K562 (cell line): ENCODE measurements at regions not wholly inside any gene's neighbourhood (a gene's known extent, or its start where the extent isn't known, plus 50 kb on each side); places are given as distances from the start of the nearest gene placed in this dataset.

ENCODE experiments used
- GABPA ChIP-seq: fragments of 200-800 bp; sonication (Bioruptor generic); conservative IDR thresholded peaks from 2 replicates; pipeline ENCODE4 v1.6.1; 2016; ENCODE audit warnings: low read depth, missing genetic modification characterization, missing compliant biosample characterization
- KAT2B ChIP-seq: IDR thresholded peaks from one replicate; pipeline ENCODE4 v1.6.1; 2012; ENCODE audit warnings: low read depth, mild to moderate bottlenecking, control low read depth, inconsistent platforms, low read length, moderate library complexity
- MEIS2 ChIP-seq: fragments of 450-650 bp; IDR thresholded peaks from 2 replicates; pipeline ENCODE4 v1.6.1; 2014; ENCODE audit warnings: mild to moderate bottlenecking; ENCODE audit not compliant: partially characterized antibody
- NCOA2 ChIP-seq, 2 experiments: fragments of 450-650 bp; IDR thresholded peaks; 2 replicates each; pipeline ENCODE4 v1.6.1; 2018; ENCODE audit warnings: mild to moderate bottlenecking in 2 of 2, moderate library complexity in 1 of 2; ENCODE audit not compliant: partially characterized antibody in 2 of 2
- PHB2 ChIP-seq: fragments of 450-650 bp; IDR thresholded peaks from 2 replicates; pipeline ENCODE4 v1.6.1; 2017; ENCODE audit warnings: low read depth
- SREBF2 ChIP-seq: sonication (generic); formaldehyde crosslinking; IDR thresholded peaks from 2 replicates; pipeline ENCODE4 v1.4.0; 2020; ENCODE audit warnings: mild to moderate bottlenecking, missing genetic modification reagents
- ZFX ChIP-seq: sonication (generic); formaldehyde crosslinking; IDR thresholded peaks from 2 replicates; pipeline ENCODE4 v1.8.0; 2022; ENCODE audit warnings: mild to moderate bottlenecking, missing genetic modification reagents, moderate library complexity
- ZNF764 ChIP-seq: fragments of 250-450 bp; sonication (Bioruptor Pico); IDR thresholded peaks from 2 replicates; pipeline ENCODE4 v1.4.0; 2020; ENCODE audit warnings: low read depth, mild to moderate bottlenecking, moderate library complexity
- TF ChIP-seq, protein P1 (sequence below), 2 experiments: fragments of 450-650 bp; IDR thresholded peaks; 2 replicates each; pipeline ENCODE4 v1.6.1; 2016; ENCODE audit warnings: mild to moderate bottlenecking in 2 of 2, borderline replicate concordance in 1 of 2, low read depth in 1 of 2, moderate library complexity in 1 of 2
- TF ChIP-seq, protein P2 (sequence below): sonication (generic); formaldehyde crosslinking; IDR thresholded peaks from 2 replicates; pipeline ENCODE4 v1.9.0; 2022; ENCODE audit warnings: mild to moderate bottlenecking, missing genetic modification reagents
- TF ChIP-seq, protein P3 (sequence below), 2 experiments: fragments of 150-350 bp in 1 of 2; IDR thresholded peaks; 2 replicates each; pipeline ENCODE4 v1.6.1; 2012 to 2016; ENCODE audit warnings: low read depth in 2 of 2, low read length in 2 of 2, mild to moderate bottlenecking in 1 of 2, moderate library complexity in 1 of 2

DNA sequence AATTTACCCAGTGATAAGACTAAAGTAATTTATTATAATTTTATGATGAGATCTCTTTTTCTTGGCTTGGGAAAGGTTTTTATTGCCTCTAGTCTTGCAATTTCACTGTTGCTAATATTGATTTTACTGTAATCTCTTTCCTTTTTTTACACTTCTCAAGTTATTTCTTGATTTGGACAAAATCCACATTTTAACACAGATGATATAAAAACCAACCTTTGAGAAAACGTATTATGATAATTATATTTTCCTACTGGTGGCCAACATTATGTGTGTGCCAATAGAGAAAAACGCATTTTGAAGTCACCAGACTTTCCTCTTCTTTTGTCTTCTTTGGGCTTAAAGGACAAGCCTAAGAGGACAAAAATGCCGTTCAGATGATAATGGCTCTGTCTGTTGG is 314.9 kb downstream of the PRDM2 start (continued):
- TF ChIP-seq, protein P1, sequence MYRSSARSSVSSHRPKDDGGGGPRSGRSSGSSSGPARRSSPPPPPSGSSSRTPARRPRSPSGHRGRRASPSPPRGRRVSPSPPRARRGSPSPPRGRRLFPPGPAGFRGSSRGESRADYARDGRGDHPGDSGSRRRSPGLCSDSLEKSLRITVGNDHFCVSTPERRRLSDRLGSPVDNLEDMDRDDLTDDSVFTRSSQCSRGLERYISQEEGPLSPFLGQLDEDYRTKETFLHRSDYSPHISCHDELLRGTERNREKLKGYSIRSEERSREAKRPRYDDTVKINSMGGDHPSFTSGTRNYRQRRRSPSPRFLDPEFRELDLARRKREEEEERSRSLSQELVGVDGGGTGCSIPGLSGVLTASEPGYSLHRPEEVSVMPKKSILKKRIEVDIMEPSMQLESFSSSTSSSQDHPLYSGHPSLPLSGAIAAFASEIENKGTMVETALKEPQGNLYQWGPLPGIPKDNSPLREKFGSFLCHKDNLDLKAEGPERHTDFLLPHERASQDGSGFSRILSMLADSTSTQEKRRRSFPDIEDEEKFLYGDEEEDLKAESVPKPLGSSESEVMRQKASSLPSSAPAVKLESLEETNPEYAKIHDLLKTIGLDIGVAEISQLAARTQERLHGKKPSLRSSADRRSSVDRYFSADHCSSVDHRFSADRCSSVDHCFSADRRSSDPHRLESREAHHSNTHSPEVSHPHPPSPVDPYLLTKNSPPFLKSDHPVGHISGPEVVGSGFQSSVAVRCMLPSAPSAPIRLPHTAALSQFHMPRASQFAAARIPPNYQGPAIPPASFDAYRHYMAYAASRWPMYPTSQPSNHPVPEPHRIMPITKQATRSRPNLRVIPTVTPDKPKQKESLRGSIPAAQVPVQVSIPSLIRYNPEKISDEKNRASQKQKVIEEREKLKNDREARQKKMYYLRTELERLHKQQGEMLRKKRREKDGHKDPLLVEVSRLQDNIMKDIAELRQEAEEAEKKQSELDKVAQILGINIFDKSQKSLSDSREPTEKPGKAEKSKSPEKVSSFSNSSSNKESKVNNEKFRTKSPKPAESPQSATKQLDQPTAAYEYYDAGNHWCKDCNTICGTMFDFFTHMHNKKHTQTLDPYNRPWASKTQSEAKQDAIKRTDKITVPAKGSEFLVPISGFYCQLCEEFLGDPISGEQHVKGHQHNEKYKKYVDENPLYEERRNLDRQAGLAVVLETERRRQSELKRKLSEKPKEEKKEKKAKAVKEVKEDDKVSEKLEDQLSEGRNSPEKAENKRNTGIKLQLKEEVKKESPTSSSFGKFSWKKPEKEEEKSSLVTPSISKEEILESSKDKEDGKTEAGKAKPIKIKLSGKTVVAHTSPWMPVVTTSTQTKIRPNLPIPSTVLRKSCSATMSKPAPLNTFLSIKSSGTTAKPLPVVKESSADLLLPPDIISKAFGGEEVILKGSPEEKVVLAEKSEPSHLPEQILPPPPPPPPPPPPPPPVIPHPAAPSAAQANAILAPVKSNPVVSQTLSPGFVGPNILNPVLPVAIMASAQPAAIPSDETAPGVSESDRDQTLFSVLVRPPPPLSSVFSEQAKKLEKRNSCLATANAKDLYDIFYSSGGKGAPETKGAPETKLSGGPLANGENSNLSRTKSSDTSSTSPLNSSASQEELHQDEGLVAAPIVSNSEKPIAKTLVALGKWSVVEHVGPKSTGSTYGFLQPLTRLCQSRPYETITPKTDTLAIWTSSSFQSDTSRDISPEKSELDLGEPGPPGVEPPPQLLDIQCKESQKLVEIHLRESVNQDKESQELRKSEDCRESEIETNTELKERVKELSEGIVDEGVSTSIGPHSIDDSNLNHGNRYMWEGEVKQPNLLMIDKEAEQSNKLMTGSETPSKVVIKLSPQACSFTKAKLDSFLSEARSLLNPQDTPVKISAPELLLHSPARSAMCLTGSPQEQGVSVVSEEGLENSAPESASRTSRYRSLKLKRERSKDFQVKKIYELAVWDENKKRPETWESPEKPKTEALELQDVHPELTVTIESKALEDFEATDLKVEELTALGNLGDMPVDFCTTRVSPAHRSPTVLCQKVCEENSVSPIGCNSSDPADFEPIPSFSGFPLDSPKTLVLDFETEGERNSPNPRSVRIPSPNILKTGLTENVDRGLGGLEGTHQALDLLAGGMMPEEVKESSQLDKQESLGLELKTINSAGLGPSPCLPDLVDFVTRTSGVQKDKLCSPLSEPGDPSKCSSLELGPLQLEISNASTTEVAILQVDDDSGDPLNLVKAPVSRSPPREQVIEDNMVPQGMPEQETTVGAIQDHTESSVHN (IDR thresholded peaks at IDR 0.05; ENCODE audit: borderline replicate concordance in 1 of 2, low read depth in 1 of 2): no peak
- TF ChIP-seq, protein P2, sequence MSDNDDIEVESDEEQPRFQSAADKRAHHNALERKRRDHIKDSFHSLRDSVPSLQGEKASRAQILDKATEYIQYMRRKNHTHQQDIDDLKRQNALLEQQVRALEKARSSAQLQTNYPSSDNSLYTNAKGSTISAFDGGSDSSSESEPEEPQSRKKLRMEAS (CRISPR knock-in tag): no peak
- TF ChIP-seq ZFX (CRISPR knock-in tag) (no peak), SREBF2 (CRISPR knock-in tag) (no peak), PHB2 (no peak), NCOA2 (IDR thresholded peaks at IDR 0.05; ENCODE audit: partially characterized antibody in 2 of 2) (no peak), MEIS2 (no peak), KAT2B (no peak), ZNF764 (CRISPR knock-in tag) (no peak), GABPA (tag) (no peak)
- TF ChIP-seq, protein P3, sequence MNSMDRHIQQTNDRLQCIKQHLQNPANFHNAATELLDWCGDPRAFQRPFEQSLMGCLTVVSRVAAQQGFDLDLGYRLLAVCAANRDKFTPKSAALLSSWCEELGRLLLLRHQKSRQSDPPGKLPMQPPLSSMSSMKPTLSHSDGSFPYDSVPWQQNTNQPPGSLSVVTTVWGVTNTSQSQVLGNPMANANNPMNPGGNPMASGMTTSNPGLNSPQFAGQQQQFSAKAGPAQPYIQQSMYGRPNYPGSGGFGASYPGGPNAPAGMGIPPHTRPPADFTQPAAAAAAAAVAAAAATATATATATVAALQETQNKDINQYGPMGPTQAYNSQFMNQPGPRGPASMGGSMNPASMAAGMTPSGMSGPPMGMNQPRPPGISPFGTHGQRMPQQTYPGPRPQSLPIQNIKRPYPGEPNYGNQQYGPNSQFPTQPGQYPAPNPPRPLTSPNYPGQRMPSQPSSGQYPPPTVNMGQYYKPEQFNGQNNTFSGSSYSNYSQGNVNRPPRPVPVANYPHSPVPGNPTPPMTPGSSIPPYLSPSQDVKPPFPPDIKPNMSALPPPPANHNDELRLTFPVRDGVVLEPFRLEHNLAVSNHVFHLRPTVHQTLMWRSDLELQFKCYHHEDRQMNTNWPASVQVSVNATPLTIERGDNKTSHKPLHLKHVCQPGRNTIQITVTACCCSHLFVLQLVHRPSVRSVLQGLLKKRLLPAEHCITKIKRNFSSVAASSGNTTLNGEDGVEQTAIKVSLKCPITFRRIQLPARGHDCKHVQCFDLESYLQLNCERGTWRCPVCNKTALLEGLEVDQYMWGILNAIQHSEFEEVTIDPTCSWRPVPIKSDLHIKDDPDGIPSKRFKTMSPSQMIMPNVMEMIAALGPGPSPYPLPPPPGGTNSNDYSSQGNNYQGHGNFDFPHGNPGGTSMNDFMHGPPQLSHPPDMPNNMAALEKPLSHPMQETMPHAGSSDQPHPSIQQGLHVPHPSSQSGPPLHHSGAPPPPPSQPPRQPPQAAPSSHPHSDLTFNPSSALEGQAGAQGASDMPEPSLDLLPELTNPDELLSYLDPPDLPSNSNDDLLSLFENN (IDR thresholded peaks at IDR 0.05; ENCODE audit: low read depth in 2 of 2, low read length in 2 of 2): no peak
